ENCODE measurements at regions not wholly inside any gene's neighbourhood (a gene's known extent, or its start where the extent isn't known, plus 50 kb on each side); places are given as distances from the start of the nearest gene placed in this dataset.

DNA sequence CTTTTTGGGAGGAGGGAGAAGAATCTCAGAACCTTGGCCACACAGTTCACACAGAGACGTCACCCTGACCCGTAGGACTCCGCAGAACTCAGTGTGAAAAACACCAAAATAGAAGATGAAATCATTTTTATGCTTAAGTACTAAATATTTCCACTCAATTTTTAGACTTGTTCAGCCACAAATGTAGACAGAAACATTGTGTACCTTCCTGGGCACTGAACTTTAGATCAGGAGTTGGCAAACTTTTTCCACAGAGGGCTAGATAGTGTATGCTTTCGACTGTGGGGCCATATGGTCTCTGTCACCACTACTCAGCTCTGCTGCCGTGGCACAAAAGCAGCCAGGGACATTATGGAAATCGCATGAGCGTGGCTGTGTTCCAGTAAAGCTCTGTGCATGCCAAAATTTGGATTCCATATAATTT is 61.8 kb upstream of the STOX2 start:
- DNase-seq, result no peak
- Mint-ChIP-seq H3K36me3 (no peaks in the 10 kb centered on the region), H3K4me3 (no peak overlapping the region), H3K9me3 (peaks cover 0 to 4% (median 0%) of the 10 kb centered on the region in 5 donors), H3K4me1 (no peaks in the 10 kb centered on the region), H3K27ac (no peak overlapping the region), H3K27me3 (peaks cover 7 to 38% of the 10 kb centered on the region in 2 donors)
- POLR2A ChIA-PET, result no interaction called here
- CTCF ChIA-PET, result no interaction called here
- Histone ChIP-seq H3K27ac (ENCODE audit: low read depth, low read length) (no peak overlapping the region), H3K4me3 (ENCODE audit: low read length) (no peak overlapping the region), H3K36me3 (ENCODE audit: insufficient read depth, low read length) (no peaks in the 10 kb centered on the region), H3K4me1 (ENCODE audit: insufficient read depth, low read length) (no peaks in the 10 kb centered on the region), H3K27me3 (ENCODE audit: insufficient read depth, low read length, poor library complexity, severe bottlenecking) (no peaks in the 10 kb centered on the region), H3K9me3 (ENCODE audit: low read length) (no peaks in the 10 kb centered on the region)

DNA sequence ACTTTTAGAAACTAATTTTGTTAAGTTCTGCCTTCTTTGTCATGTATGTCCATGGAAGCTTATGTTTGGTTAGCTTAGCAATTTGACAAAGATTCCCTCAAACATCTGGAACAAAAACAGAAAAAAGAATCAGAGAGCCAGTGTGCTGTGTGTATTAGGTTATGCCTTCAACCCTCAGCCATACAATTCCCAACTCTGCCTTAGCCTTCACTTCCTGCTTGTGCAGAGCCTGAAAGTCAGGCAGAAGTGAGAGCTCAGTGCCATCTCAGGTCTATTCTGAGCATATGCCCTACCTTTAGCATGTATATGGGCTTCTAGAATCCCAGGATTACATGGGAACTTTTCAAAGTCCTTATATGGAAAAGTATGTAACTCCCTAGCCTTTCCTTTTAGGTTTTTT is 58.2 kb upstream of the STOX2 start:
- no peaks in the 10 kb centered on the region for H3K4me1 Mint-ChIP-seq
- Histone ChIP-seq H3K27ac (ENCODE audit: low read depth, low read length) (no peak overlapping the region), H3K4me3 (ENCODE audit: low read length) (no peak overlapping the region), H3K27me3 (ENCODE audit: insufficient read depth, low read length, poor library complexity, severe bottlenecking) (no peaks in the 10 kb centered on the region), H3K9me3 (ENCODE audit: low read length) (no peaks in the 10 kb centered on the region), H3K36me3 (ENCODE audit: insufficient read depth, low read length) (no peaks in the 10 kb centered on the region), H3K4me1 (ENCODE audit: insufficient read depth, low read length) (no peaks in the 10 kb centered on the region)
- no peak overlapping the region for H3K4me3 Mint-ChIP-seq
- peaks cover 0 to 6% (median 0%) of the 10 kb centered on the region in 5 donors for H3K9me3 Mint-ChIP-seq
- ChIA-PET CTCF (no interaction called here), POLR2A (no interaction called here)
- no peak overlapping the region for H3K27ac Mint-ChIP-seq
- H3K36me3 Mint-ChIP-seq, result no peaks in the 10 kb centered on the region
- DNase-seq, result no peak
- H3K27me3 Mint-ChIP-seq, result peaks cover 21 to 42% of the 10 kb centered on the region in 2 donors

DNA sequence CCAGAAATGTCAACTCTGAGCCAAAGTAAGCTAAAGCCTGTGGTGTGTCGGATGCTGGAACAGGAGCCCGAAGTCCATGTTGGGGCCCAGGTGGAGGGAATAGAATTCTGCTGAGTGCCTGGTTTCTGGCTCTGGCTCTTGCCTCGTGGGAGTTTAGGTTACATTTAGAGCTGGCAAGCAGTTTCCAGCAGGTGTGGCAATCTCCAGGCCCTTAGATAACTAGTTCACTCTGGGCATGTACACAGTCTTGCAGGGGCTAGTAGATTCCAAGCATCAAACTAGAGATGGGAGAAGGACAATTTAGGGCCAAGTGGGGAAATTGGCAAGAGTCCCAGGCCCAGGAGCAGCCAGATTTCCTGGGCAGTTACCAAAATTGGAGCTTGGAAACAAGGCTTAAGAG is 56.3 kb upstream of the STOX2 start:
- Histone ChIP-seq H3K4me1 (ENCODE audit: insufficient read depth, low read length) (no peaks in the 10 kb centered on the region), H3K36me3 (ENCODE audit: insufficient read depth, low read length) (no peaks in the 10 kb centered on the region), H3K4me3 (ENCODE audit: low read length) (no peak overlapping the region), H3K27ac (ENCODE audit: low read depth, low read length) (no peak overlapping the region), H3K9me3 (ENCODE audit: low read length) (no peaks in the 10 kb centered on the region), H3K27me3 (ENCODE audit: insufficient read depth, low read length, poor library complexity, severe bottlenecking) (no peaks in the 10 kb centered on the region)
- Mint-ChIP-seq H3K4me1 (no peaks in the 10 kb centered on the region), H3K27me3 (peaks cover 19 to 42% of the 10 kb centered on the region in 2 donors), H3K27ac (no peak overlapping the region), H3K4me3 (no peak overlapping the region), H3K9me3 (peaks cover 0 to 6% (median 0%) of the 10 kb centered on the region in 5 donors), H3K36me3 (no peaks in the 10 kb centered on the region)
- ChIA-PET POLR2A (no interaction called here), CTCF (interaction anchor here (0.6 kb wide), 1 partner anchor 64 kb away, joined by 3 read pairs; no protein-coding TSS in a partner anchor)
- no peak for DNase-seq

DNA sequence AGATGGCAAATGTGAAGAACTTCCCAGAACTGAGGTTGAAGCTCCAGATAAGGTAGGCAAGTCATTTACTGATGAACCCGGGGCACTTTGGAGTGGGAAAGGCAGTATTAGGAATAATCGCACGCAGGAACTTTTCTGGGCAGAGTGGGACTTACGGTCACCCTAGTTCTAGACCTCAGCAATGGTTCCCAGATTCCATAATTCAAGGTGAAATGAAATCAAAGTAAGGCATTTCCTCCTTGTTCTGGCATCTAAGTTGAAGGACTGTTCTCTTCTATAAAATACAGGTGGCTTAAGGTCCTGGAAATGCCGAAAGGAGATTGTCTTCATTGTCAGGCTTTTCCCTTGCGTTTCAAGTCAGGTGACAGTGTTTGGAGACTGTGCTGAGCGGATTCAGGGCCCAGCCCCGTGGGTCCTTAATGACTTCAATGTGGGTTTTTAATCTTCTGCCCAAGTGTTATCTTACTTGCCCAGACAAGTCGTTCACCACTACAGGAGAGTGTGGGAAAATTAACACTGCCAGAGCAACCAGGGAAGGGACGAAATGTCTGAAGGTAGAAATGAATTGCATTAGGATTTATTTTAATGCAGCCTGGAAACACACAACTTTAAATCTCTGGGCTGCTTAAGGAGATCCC is 52.1 kb upstream of the STOX2 start:
- POLR2A ChIA-PET, result no interaction called here
- Mint-ChIP-seq H3K4me3 (no peak overlapping the region), H3K4me1 (no peaks in the 10 kb centered on the region), H3K27me3 (peaks cover 18 to 40% of the 10 kb centered on the region in 2 donors), H3K9me3 (peaks cover 0 to 3% (median 0%) of the 10 kb centered on the region in 5 donors), H3K27ac (no peak overlapping the region), H3K36me3 (no peaks in the 10 kb centered on the region)
- CTCF ChIA-PET, result no interaction called here
- Histone ChIP-seq H3K4me3 (ENCODE audit: low read length) (no peak overlapping the region), H3K9me3 (ENCODE audit: low read length) (no peaks in the 10 kb centered on the region), H3K36me3 (ENCODE audit: insufficient read depth, low read length) (no peaks in the 10 kb centered on the region), H3K27ac (ENCODE audit: low read depth, low read length) (no peak overlapping the region), H3K27me3 (ENCODE audit: insufficient read depth, low read length, poor library complexity, severe bottlenecking) (no peaks in the 10 kb centered on the region), H3K4me1 (ENCODE audit: insufficient read depth, low read length) (no peaks in the 10 kb centered on the region)
- no peak for DNase-seq

DNA sequence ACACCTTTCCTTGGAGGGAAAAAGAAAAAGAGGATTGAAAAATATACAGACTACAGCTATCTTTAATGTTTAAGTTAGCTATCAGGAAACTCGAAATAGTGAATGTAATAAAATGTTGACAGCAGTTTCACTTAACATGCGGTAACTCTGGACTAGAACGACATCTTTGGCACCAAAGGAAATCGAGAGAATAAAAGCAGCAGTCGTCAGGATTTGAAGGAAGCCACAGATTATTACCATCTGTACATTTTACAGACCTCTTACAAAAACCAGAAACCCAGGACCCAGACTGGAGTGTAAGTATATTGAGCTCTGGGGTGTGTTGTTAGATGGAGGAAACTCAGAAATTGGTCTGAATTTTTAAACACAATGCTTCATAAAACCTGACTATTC is 51.6 kb upstream of the STOX2 start:
- Mint-ChIP-seq H3K4me1 (no peaks in the 10 kb centered on the region), H3K27ac (no peak overlapping the region), H3K36me3 (no peaks in the 10 kb centered on the region), H3K27me3 (peaks cover 16 to 41% of the 10 kb centered on the region in 2 donors), H3K9me3 (peaks cover 0 to under 1% (median 0%) of the 10 kb centered on the region in 5 donors), H3K4me3 (no peak overlapping the region)
- CTCF ChIA-PET, result no interaction called here
- POLR2A ChIA-PET, result no interaction called here
- no peaks in the 10 kb centered on the region for H3K4me1 ChIP-seq (ENCODE audit: insufficient read depth, low read length)
- no peak overlapping the region for H3K27ac ChIP-seq (ENCODE audit: low read depth, low read length)
- H3K4me3 ChIP-seq (ENCODE audit: low read length), result no peak overlapping the region
- no peaks in the 10 kb centered on the region for H3K27me3 ChIP-seq (ENCODE audit: insufficient read depth, low read length, poor library complexity, severe bottlenecking)
- no peaks in the 10 kb centered on the region for H3K9me3 ChIP-seq (ENCODE audit: low read length)
- DNase-seq, result no peak
- H3K36me3 ChIP-seq (ENCODE audit: insufficient read depth, low read length), result no peaks in the 10 kb centered on the region

Data from CD8-positive, alpha-beta memory T cell (primary cell).